SK-N-SH (cell line): ENCODE measurements at regions not wholly inside any gene's neighbourhood (a gene's known extent, or its start where the extent isn't known, plus 50 kb on each side); places are given as distances from the start of the nearest gene placed in this dataset.

Experiments used
- CTCF ChIP-seq: fragments of 200-600 bp; sonication (generic); IDR thresholded peaks from 2 replicates; pipeline ENCODE4 v1.6.1; 2017; ENCODE audit warnings: antibody characterized with exemption, mild to moderate bottlenecking, moderate library complexity
- EZH2phosphoT487 ChIP-seq: fragments of 200-600 bp; sonication (generic); IDR thresholded peaks from 2 replicates; pipeline ENCODE4 v1.6.1; 2017; ENCODE audit warnings: low read depth, mixed run types, mild to moderate bottlenecking, antibody characterized with exemption, moderate library complexity, borderline replicate concordance
- GATA2 ChIP-seq: sonication (generic); formaldehyde crosslinking; IDR thresholded peaks from 2 replicates; pipeline ENCODE4 v1.5.0; 2020; ENCODE audit warnings: mild to moderate bottlenecking, missing genetic modification reagents
- MAX ChIP-seq: IDR thresholded peaks from 2 replicates; pipeline ENCODE4 v1.4.0; 2012; ENCODE audit warnings: low read depth
- MEF2A ChIP-seq: IDR thresholded peaks from 2 replicates; pipeline ENCODE4 v1.4.0; 2012; ENCODE audit warnings: low read depth, borderline replicate concordance
- POLR2AphosphoS5 ChIP-seq: IDR thresholded peaks from 2 replicates; pipeline ENCODE4 v1.6.1; 2012; ENCODE audit warnings: low read depth, low read length
- REST ChIP-seq: IDR thresholded peaks from 2 replicates; pipeline ENCODE4 v1.6.1; 2012; ENCODE audit warnings: mild to moderate bottlenecking, low read depth, low read length, moderate library complexity
- TEAD4 ChIP-seq: IDR thresholded peaks from 2 replicates; pipeline ENCODE4 v1.4.0; 2012; ENCODE audit warnings: mild to moderate bottlenecking, borderline replicate concordance; ENCODE audit not compliant: insufficient read depth
- USF1 ChIP-seq: IDR thresholded peaks from 2 replicates; pipeline ENCODE4 v1.4.0; 2012; ENCODE audit warnings: low read depth, borderline replicate concordance
- YY1 ChIP-seq: IDR thresholded peaks from 2 replicates; pipeline ENCODE4 v1.4.0; 2012; ENCODE audit warnings: low read depth, mild to moderate bottlenecking

- no peak for TF ChIP-seq CTCF
- TF ChIP-seq EZH2phosphoT487, result no peak
- TF ChIP-seq POLR2AphosphoS5, result no peak
- TF ChIP-seq YY1, result no peak
- TF ChIP-seq MEF2A, result no peak
- TF ChIP-seq TEAD4, result no peak
- no peak for TF ChIP-seq GATA2 (CRISPR knock-in tag)
- no peak for TF ChIP-seq REST
- TF ChIP-seq USF1, result no peak
- no peak for TF ChIP-seq MAX
Measured at GRCh38 chr22:47612311-47612910, 850.0 kb downstream of the TBC1D22A start.
